ENCODE measurements at regions not wholly inside any gene's neighbourhood (a gene's known extent, or its start where the extent isn't known, plus 50 kb on each side); places are given as distances from the start of the nearest gene placed in this dataset.

- Histone ChIP-seq H3K9me3 (ENCODE audit: control insufficient read depth in 2 of 3, insufficient read depth in 1 of 3, low read length in 3 of 3) (no peaks in the 10 kb centered on the region), H3K9ac (ENCODE audit: low read length in 3 of 3) (no peak overlapping the region), H3K27me3 (ENCODE audit: control insufficient read depth, insufficient read depth, low read length) (no peaks in the 10 kb centered on the region), H3K27ac (ENCODE audit: low read depth in 2 of 2, low read length in 2 of 2) (no peak overlapping the region), H3K36me3 (ENCODE audit: control insufficient read depth in 2 of 3, insufficient read depth in 3 of 3, low read length in 3 of 3) (no peaks in the 10 kb centered on the region), H3K4me3 (ENCODE audit: low read length in 3 of 3) (no peak overlapping the region), H3K4me1 (ENCODE audit: control insufficient read depth in 2 of 3, insufficient read depth in 2 of 3, low read depth in 1 of 3, low read length in 3 of 3) (no peaks in the 10 kb centered on the region)
- no peak for DNase-seq
- no peak for TF ChIP-seq CTCF (IDR thresholded peaks at IDR 0.05; ENCODE audit: borderline replicate concordance, extremely low read depth, insufficient read depth)
- intact Hi-C loops (cut with DNase I): no loop called here
- no peak for FAIRE-seq
These were observed 181.0 kb downstream of the GATA3 start for GRCh38 chr10:8235253-8236027.

GRCh38 chr10:8238986-8239385 is 184.5 kb downstream of the GATA3 start:
- no peaks in the 10 kb centered on the region for H3K4me1 ChIP-seq (ENCODE audit: control insufficient read depth in 2 of 3, insufficient read depth in 2 of 3, low read depth in 1 of 3, low read length in 3 of 3)
- H3K36me3 ChIP-seq (ENCODE audit: control insufficient read depth in 2 of 3, insufficient read depth in 3 of 3, low read length in 3 of 3): no peaks in the 10 kb centered on the region
- H3K27ac ChIP-seq (ENCODE audit: low read depth in 2 of 2, low read length in 2 of 2): no peak overlapping the region
- intact Hi-C loops (cut with DNase I): no loop called here
- no peaks in the 10 kb centered on the region for H3K9me3 ChIP-seq (ENCODE audit: control insufficient read depth in 2 of 3, insufficient read depth in 1 of 3, low read length in 3 of 3)
- FAIRE-seq (no peak), DNase-seq (no peak)
- no peak overlapping the region for H3K9ac ChIP-seq (ENCODE audit: low read length in 3 of 3)
- H3K27me3 ChIP-seq (ENCODE audit: control insufficient read depth, insufficient read depth, low read length): no peaks in the 10 kb centered on the region
- TF ChIP-seq CTCF (IDR thresholded peaks at IDR 0.05; ENCODE audit: borderline replicate concordance, extremely low read depth, insufficient read depth): no peak
- H3K4me3 ChIP-seq (ENCODE audit: low read length in 3 of 3): no peak overlapping the region

GRCh38 chr10:8240861-8241260 is 186.4 kb downstream of the GATA3 start:
- intact Hi-C loops (cut with DNase I): no loop called here
- Histone ChIP-seq H3K4me3 (ENCODE audit: low read length in 3 of 3) (no peak overlapping the region), H3K4me1 (ENCODE audit: control insufficient read depth in 2 of 3, insufficient read depth in 2 of 3, low read depth in 1 of 3, low read length in 3 of 3) (no peaks in the 10 kb centered on the region), H3K27ac (ENCODE audit: low read depth in 2 of 2, low read length in 2 of 2) (no peak overlapping the region), H3K9ac (ENCODE audit: low read length in 3 of 3) (no peak overlapping the region), H3K36me3 (ENCODE audit: control insufficient read depth in 2 of 3, insufficient read depth in 3 of 3, low read length in 3 of 3) (no peaks in the 10 kb centered on the region), H3K27me3 (ENCODE audit: control insufficient read depth, insufficient read depth, low read length) (no peaks in the 10 kb centered on the region), H3K9me3 (ENCODE audit: control insufficient read depth in 2 of 3, insufficient read depth in 1 of 3, low read length in 3 of 3) (no peaks in the 10 kb centered on the region)
- no peak for FAIRE-seq
- DNase-seq: no peak
- no peak for TF ChIP-seq CTCF (IDR thresholded peaks at IDR 0.05; ENCODE audit: borderline replicate concordance, extremely low read depth, insufficient read depth)

Data from kidney (tissue), 13 donors.